D721Med (cell line): ENCODE measurements at regions not wholly inside any gene's neighbourhood (a gene's known extent, or its start where the extent isn't known, plus 50 kb on each side); places are given as distances from the start of the nearest gene placed in this dataset.

Experiments used
- DNase-seq: peaks from one replicate; pipeline ENCODE4 v3.0.0; 2011; ENCODE audit warnings: low spot score; ENCODE audit not compliant: insufficient read length
- FAIRE-seq: peaks from 2 replicates; lab custom pipeline; 2011; peaks lifted over from hg19 to GRCh38; lab: Jason Lieb, UNC
- CTCF ChIP-seq: IDR thresholded peaks from 2 replicates; pipeline ENCODE4 v1.5.1; 2012; ENCODE audit warnings: mild to moderate bottlenecking, control low read depth; ENCODE audit not compliant: insufficient read depth; ENCODE audit errors: missing control alignments

- DNase-seq (no peak), FAIRE-seq (no peak)
- no peak for TF ChIP-seq CTCF
Observed at GRCh38 chr6:62492192-62492822, 206.3 kb upstream of the KHDRBS2 start.

- TF ChIP-seq CTCF = no peak
- no peak for FAIRE-seq
- no peak for DNase-seq
Observed at GRCh38 chr6:62480544-62480943, 194.5 kb upstream of the KHDRBS2 start.

- TF ChIP-seq CTCF = no peak
- DNase-seq (no peak), FAIRE-seq (no peak)
Observed at GRCh38 chr6:62479697-62480220, 193.7 kb upstream of the KHDRBS2 start.

GRCh38 chr6:62474793-62475192, 188.8 kb upstream of the KHDRBS2 start:
- DNase-seq (no peak), FAIRE-seq (no peak)
- no peak for TF ChIP-seq CTCF

- no peak for TF ChIP-seq CTCF
Observed at GRCh38 chr6:62466607-62467006, 180.6 kb upstream of the KHDRBS2 start.

GRCh38 chr6:62465206-62465605, 179.2 kb upstream of the KHDRBS2 start:
- no peak for TF ChIP-seq CTCF
- DNase-seq (no peak), FAIRE-seq (no peak)

More at GRCh38 chr6:62466607-62467006, 180.6 kb upstream of the KHDRBS2 start:
- FAIRE-seq (no peak), DNase-seq (no peak)

GRCh38 chr6:62452586-62452985, 166.6 kb upstream of the KHDRBS2 start:
- FAIRE-seq = no peak

More at GRCh38 chr6:62452586-62452985, 166.6 kb upstream of the KHDRBS2 start:
- no peak for DNase-seq
- TF ChIP-seq CTCF = no peak
